Panc1 (cell line): ENCODE measurements at regions not wholly inside any gene's neighbourhood (a gene's known extent, or its start where the extent isn't known, plus 50 kb on each side); places are given as distances from the start of the nearest gene placed in this dataset.

Experiments
- CTCF ChIP-seq: fragments of 450-650 bp; IDR thresholded peaks from 2 replicates; pipeline ENCODE4 v1.5.1; 2017; ENCODE audit warnings: mild to moderate bottlenecking
- POLR2AphosphoS5 ChIP-seq: IDR thresholded peaks from 2 replicates; pipeline ENCODE4 v1.6.1; 2012; ENCODE audit warnings: mild to moderate bottlenecking, low read depth, low read length, moderate library complexity

GRCh38 chr7:109890622-109891021, 1200.3 kb upstream of the LRRN3 start:
- no peak for TF ChIP-seq CTCF
- no peak for TF ChIP-seq POLR2AphosphoS5
